ENCODE measurements at regions not wholly inside any gene's neighbourhood (a gene's known extent, or its start where the extent isn't known, plus 50 kb on each side); places are given as distances from the start of the nearest gene placed in this dataset.

DNA sequence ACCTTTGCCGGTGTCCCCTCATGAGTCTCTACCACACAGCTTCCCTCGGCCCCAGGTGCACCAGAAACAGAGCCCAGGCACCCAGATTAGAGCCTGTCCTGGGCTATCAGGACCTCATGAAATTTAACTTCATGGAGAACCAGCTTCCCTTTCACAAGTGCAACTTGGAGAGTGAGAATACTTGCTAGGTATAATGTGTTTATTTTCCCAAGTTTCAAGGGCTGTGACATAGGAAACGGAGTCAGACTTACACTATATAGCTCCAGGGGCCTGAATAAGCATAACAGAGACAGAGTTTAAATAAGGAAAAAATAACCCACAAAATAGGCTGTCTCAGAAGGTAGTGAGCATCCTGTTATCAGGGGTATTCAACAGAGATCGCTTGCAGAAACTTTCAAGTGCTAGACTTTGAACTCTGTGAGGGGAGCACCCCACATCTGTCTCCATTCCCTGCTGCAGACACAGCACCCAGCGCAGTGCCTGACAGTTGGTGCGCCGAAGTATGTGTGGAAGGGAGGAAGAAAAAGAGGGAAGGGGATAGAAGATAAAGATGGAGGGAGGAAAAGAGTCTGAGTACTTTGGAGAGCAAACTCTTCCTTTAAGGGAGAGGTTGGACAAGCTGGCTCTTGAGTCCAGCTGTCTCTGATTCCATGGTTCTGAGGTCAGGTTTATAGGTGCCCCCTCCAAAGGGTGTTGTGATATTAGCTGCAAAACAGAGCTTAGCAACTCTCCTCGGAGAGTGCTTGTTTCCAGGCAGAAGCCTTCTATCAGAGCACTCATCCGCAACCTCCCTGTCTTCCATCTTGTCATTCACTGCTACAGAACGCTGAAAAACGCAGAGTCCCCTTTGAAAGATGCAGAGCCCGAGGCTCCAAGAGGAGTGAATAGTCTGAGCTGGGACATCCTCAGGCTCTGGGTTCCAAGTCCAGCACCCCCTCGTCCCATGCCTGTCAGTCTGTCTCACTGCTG, 84.8 kb downstream of the CPN2 start:
- peak; percentile 22 for DNase-seq

DNA sequence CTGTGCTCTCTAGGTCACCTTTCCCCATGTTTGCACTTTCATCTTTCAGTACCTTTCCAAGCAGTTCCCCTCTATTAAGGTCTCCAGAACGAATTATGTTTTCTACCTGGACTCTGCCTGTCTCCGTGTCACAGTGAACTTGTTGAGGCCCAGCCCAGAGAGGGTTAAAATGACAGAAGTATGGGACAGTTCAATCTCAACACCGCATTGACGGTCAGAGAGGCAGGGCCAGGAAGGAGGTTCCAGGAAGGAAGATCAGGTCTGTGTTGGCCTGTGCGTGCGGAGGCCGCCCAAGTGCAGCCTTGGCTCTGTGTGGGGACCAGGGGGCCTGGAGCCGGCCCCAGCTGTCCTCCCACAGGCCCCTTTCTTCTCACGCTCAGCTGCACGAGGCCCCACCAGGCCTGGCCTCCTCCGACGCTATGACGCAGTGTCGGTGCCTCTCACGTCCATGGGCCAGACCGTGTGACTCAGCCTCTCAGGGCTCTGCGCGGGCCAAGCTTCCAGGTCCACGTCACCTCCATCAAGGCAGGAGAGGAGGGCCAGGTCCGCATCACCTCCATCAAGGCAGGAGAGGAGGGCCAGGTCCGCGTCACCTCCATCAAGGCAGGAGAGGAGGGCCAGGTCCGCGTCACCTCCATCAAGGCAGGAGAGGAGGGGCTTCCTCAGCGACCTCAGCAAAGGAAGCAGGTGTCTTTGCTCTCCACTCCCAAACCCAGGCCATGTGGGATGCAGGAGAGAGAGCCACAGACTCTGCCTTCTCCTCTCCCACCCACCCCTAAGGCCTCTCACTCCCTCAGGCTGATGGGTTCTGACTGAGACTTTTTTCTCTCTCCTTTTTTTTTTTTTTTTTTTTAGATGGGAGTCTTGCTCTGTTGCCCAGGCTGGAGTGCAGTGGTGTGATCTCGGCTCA, 83.1 kb downstream of the CPN2 start:
- peak; percentile 85 for DNase-seq

DNA sequence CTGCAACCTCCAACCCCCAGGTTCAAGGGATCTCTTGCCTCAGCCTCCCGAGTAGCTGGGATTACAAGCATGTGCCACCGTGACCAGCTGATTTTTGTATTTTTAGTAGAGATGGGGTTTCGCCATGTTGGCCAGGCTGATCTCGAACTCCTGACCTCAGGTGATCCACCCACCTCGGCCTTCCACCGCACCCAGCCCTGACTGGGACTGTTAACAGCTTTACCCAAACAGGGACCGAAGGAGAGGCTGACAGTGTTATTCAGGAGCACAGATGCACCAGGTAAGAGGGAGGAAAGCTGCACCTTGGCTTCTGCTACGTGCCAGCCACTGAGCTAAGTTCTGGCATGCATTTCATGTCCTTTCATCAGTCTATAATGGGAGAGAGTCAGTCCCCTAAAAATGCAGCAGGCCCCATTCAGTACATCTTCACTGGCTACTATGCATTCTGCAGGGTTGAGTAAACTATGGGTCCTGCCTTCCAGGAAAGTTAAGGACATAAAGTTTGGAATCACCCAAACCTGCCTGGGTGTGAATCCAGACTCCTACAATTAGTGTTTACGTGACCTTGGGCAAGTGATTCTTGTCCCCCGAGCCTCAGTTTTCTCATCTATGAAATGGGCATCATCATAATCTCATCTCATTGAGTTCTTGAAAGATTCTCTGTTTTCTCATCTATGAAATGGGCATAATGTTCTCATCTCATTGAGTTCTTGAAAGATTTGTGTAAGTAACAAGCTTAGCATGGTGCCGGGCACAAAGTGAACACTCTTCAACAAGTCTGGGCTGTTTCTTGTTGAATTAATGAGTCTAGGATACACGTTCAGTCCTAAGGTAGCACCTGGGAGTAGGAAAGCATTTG, 82.2 kb downstream of the CPN2 start:
- DNase-seq: peak; percentile 17

DNA sequence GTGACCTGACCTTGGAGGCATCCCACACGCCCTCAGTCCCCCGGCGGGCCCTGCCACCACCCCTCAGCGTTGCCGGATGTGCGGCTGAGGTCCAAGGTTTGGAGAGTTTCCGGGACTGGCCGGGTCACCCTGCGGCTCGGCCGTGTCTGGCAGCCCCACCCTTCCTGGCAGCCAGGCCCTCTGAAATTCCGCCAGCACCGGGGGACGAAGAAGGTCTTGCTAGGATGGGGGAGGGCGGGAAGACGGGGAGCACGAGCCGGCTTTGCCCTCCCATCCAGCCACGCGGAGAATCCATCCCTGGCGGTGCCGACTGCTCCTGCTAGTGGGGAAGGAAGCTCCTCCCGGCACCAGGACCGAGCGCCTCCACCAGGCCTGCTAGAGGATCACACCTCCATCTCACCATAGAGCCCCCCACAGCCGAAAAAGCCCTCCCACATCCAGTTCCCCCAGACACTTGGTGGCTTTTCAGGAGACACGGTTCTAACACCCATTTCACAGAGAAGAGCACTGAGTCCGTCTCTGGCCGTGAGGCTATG, 81.5 kb downstream of the CPN2 start:
- peak; percentile 67 for DNase-seq

DNA sequence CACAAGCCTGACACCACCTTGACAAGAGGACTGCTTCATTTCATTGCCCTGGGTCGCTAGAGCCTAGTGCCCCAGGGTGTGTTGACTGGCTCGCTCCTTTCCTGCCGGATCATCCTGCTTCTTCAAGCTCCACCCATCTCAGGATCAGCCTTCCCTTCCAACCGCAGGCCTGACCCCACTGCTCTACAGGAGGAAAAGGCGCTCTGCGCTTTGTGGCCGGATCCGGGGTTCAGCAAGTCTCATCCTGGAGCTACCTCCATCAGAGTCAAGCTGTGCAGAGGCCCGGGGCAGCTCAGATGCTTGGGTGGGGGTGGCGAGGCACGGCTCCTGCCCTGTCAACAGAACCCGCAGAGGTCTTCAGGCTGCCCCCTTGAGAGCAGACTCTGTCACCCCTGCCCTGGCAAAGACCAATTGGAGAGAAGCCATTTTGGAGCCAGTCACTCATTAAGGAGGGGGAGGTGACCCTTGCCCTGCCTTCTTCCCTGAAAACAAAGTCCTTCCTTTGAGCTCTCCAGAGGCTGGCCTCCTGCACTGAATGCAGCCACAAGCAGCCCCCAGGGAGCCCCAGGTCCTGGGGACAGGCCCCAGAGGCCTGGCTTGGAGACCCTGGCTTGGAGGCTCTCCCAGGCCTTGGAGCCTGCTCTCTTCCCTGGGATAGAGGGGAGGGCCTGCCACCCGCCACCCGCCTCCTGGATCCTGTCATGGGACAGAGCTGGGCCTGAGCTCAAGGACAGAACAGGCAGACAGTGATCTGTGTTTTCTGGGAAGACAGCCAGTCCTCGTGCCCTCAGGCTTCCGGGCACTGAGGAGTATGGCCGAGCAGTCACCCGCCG, 80.3 kb downstream of the CPN2 start:
- DNase-seq: peak; percentile 93

DNA sequence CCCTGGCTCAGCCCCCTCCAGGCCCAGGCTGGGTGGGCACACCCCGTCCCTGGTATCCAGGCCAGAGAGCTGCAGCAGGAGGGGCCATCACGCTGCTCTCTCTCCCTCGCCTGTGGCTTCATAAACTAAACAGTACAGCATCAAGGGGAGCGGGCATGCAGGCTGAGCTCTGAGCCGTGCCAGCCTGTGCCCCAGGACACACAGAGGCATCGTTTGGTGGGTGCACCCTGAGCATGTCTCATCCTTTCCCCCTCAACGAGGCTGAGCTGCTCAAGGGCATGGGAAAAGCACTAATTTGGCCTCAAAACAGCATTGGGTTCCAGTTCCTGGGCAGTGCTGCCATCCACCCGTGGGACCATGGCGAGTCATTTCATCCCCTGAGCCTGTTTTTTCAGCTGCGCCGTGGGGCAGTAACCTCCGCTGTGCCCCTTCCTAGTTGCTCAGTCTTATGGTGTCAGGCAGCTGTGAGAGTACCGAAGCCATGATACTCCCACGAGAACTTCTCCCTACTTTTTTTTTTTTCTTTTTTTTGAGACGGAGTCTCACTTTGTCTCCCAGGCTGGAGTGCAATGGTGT, 79.6 kb downstream of the CPN2 start:
- DNase-seq: no peak

DNA sequence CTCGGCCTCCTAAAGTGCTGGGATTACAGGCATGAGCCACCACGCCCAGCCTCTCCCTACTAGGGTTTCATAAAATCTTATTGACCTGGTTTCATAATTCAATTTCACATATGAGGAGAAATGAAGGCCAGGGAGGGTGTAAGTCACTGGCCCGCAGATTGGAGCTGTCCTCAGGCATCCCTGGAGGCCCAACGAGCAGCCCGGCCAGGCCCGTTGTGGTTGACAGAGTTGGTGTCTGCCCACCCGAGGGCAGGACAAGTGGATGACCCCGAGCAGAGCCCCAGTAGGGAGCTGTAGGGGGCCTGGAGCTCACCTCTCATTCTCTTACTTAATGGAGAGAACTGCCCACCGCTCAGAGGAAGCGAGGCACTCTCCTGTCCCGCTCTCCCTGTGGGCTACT, 78.9 kb downstream of the CPN2 start:
- DNase-seq: no peak

DNA sequence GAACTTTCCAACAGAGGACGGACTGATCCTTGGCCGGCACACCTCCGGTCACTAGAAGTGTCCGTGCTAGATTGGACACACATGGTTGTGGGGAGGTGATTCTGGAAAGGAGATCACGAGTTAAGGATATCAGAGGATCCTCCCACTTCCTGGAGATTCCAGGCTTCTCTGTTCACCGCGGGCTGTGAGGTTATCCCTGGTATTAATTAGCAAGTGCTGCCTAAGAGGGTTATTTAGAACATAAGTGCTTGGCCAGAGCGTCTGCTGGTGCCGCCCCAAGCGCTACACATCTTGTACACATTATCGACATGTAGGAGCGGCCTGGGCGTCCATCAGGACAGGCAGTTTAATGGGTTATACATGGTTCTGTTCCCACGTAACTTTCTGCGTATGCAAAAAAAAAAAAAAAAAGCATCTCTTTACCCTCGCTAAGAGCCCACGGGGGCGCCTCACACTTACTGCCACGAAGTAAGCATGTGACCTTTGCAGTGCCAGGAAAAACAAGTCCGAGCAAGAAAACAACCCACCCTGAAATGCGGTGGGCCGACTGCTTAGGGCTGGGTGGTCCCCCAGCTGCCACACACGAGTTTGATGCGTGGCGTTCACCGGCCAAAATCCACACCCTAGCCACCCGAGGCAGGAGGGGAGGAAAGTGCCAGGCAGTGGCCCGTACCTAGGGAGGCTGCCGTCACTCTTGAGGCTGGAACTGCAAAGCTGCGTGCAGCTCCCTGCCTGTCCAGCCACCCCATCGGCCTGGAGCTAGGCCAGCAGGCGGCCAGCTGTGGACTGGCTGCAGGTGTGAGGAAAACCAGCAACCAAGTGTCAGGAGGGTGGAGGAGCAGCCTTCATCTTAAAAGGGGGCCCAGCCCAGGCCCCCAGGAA, 78.0 kb downstream of the CPN2 start:
- DNase-seq: peak; percentile 66

DNA sequence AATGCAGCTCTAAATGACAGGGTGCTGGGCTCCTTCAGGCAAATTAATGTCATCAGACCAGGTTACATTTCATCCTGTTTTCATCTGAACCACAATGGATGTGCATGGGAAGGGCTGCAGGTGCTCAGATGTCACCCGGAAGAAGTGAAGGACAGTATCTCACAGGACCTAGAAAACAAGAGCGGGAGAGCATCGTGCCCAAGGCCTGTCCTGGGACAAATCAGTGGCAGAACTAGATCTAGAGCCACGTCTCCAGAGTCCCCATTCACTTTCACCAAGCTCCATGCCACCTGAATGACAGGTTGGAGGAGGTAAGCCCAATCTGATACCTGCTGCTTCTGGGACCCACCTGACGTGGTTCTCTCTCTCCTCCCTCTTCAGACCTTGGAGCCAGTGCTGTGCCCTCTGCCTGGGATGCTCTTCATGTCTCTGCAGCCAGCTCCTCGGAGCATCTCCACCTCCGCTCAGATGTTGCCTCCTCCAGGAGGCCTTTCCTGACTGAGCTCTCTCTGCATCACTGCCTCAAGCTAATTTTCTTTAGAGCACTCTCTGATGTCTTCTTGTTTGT, 77.3 kb downstream of the CPN2 start:
- DNase-seq: no peak

DNA sequence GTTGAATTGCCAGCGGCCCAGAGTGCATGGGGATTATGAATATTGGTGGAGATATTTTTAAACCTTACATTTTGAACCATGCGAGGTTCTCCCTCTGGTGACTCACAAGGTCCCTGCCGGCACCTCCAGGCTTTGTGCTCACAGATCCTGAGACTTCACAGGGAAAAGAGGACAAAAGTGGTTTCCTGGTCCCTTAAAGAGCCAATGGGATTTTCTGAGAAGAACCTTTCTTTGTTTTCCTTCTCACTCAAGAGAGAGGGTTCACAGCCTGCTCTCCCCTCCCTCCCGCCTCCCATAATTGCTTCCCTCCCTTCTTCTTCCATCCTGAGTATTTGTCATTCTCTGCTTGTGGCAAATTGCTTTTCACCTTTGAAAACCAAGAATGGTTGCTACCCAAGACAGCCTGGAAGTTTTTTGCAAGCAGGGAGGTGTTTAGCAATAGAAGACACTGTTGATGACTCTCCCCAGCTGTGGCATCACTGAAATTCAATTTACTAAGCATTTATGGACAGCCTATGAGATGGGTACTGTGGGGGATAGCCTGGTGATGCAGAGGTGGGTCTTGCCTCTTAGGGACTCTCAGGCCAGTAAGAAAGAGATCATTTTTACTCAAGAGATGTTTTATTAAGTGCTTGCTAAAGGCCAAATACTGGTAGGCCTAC, 76.6 kb downstream of the CPN2 start:
- DNase-seq: no peak

DNA sequence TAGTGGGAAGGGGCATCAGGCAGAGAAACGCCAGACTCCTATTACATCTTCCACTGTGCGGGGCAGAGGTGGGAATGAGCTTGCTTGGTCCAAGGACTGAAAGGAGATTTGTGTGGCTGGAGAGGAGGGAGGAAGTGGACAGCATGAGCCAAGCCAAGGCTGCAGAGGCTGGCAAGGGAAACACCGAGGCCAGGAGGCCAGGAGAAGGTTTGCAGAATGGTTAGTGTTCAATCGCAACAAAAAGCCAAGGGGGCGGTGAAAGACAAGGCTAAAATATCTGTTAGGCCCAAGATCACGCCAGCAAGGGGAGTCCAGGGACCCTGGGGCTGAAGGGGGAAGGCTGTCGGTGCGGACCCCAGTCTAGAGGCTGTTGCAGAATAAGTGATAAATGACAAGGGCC, 75.8 kb downstream of the CPN2 start:
- DNase-seq: no peak

DNA sequence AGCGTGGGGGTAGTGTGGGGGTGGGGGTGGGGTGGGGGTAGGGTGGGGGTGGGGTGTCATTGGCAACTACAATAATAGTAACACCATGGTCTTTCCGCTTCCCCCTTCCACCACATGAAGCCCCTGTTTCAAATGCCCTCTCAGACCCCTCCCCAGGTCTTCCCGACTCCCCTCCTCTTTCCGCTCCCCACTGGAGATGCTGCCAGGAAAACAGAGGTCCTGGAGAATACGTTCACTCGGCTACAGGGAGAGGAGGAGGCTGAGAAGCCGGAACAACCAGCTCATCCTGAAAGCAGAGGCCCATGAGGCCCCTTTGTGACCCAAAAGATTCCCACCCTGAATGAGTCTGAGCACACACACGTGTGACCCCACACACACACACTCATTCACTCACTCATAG, 75.4 kb downstream of the CPN2 start:
- DNase-seq: peak; percentile 57

DNA sequence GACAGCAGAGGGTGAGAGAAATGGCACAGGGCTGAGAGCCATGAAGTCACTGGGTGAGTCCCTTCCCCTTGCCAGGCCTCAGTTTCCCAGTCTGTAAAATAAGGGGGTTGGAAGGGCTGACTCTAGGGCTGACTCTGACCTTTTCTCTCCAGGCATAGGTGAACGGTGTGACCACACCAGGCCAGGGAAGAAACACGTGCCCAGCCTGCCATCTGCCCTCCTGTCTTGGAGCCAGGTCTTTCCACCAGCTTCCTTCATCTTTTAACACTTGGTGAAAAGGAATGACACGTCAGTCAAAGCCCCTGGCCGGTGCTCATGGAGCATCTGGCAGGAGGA, 74.4 kb downstream of the CPN2 start:
- no peak for DNase-seq

DNA sequence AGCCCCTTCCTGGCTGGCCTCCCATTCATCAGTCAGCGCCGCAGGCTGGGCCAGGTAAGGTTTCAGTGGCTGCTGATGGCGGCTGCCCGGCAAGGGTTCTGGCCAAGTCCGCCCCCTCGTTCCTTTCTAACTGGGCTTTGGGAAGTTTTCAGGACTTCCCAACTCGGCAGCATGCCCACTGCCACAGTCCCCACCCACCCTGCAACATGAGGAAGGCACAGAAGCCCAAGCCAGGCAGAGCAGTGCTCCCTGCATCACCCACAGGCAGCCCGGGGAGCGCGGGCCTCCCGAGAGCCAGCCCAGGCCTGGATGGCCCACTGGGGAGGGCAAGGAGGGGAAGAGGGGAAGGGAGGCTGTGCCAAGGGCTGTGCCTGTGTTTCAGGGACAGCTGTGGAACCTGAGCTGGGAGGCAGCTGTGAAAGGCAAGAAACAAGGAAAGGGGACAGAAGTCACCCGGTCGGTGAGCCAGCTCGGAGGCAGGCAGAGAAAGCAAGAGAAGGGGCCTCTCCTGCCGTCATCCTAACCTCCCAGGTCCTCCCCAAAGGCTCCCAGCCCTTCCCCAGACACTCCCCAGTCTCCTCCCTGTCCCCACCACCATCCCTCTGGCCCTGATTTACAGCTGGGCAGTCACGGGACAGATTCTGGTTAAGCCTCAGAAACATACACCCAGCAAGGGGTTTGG, 73.9 kb downstream of the CPN2 start:
- DNase-seq: peak; percentile 94

DNA sequence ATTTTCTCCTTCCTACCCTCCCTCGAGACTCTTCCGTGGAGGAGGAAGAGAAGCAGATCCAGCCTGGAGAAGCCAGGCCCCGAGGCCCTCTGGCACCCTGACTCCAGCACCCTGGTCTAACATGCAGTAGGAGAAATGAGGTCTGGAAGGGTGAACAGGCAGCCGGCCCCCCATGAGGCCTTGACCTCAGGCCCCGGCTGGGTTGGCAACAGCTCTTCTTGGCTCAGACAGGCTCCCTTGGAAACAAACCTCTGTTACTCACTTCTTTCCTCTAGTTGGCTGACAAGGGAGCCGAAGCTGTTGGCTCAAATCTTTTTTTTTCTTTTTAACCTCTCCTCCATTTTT, 73.4 kb downstream of the CPN2 start:
- DNase-seq: peak; percentile 87

DNA sequence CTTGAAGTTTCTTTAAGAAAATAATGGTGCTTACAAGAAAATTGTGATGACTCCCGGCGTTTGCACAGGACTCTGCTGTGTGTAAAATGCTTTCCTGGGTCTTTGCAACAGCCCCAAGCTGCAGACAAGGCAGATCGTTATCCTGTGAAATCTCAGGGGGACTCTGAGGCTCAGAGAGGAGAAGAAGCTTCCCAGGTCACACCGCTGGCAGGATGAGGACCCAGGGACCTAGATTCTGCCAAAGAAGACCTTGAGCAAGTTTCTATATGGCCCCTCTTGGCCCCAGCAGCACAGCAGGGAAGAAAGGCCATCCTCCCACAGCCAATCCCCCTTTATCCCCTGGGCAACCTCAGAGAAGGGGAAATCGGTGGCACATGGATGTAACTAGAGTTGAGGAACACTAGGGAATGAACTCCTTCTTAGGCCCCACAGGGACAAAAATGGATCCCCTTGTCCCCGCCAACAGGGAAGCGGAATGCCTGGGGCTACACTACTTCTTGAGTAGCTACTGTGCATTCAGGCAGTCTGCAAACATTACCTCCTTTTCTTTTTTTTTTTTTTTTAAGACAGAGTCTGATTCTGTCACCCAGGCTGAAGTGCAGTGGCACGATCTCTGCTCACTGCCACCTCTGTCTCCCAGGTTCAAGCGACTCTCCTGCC, 72.8 kb downstream of the CPN2 start:
- no peak for DNase-seq

DNA sequence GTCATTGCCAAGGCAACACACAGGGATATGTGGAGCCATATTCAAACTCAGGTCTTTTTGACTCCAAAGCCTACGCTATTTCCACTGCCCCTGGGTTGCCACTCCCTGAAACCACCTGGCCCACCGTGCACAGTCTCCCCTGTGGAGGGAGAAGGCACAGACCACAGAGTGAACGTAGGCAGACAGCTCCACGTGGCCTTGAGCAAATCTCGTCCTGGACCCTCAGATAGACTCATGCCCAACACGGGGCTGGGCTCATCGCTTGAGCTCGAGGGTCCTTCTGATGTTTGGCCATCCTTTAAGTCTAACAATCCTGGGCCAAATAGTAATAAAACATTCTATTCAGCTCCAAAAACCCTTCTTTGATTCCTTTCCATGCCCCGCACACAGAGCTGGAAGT, 72.0 kb downstream of the CPN2 start:
- DNase-seq: no peak

Data from tongue (tissue), 1 donor.